ENCODE measurements at regions not wholly inside any gene's neighbourhood (a gene's known extent, or its start where the extent isn't known, plus 50 kb on each side); places are given as distances from the start of the nearest gene placed in this dataset.

GRCh38 chr5:104599726-104600125 lies 1037.1 kb upstream of the NUDT12 start:
- TF ChIP-seq FOXK2 (IDR thresholded peaks at IDR 0.05) (no peak), HDGF (IDR thresholded peaks at IDR 0.05; ENCODE audit: borderline replicate concordance) (no peak), ZNF384 (IDR thresholded peaks at IDR 0.05) (no peak), ELF4 (IDR thresholded peaks at IDR 0.05) (no peak), FOXA1 (IDR thresholded peaks at IDR 0.05) (no peak), SUZ12 (IDR thresholded peaks at IDR 0.05) (no peak), CTBP1 (IDR thresholded peaks at IDR 0.05; ENCODE audit: borderline replicate concordance) (no peak), PKNOX1 (IDR thresholded peaks at IDR 0.05) (no peak), L3MBTL2 (conservative IDR thresholded peaks at IDR 0.05) (no peak), NFRKB (IDR thresholded peaks at IDR 0.05) (no peak), ARNT (IDR thresholded peaks at IDR 0.05) (no peak), SP1 (IDR thresholded peaks at IDR 0.05) (no peak), TARDBP (IDR thresholded peaks at IDR 0.05) (no peak), BHLHE40 (IDR thresholded peaks at IDR 0.05; ENCODE audit: borderline replicate concordance) (no peak), FOXM1 (IDR thresholded peaks at IDR 0.05; ENCODE audit: borderline replicate concordance) (no peak), LEF1 (IDR thresholded peaks at IDR 0.05; ENCODE audit: borderline replicate concordance) (no peak)
- ChIA-PET CTCF (no interaction called here), POLR2A (no interaction called here)
- no peak for DNase-seq (ENCODE audit: extremely low spot score)

- ChIA-PET CTCF (no interaction called here), POLR2A (no interaction called here)
- no peak for TF ChIP-seq FOXA1 (IDR thresholded peaks at IDR 0.05)
- no peak for TF ChIP-seq BHLHE40 (IDR thresholded peaks at IDR 0.05; ENCODE audit: borderline replicate concordance)
- TF ChIP-seq L3MBTL2 (conservative IDR thresholded peaks at IDR 0.05), result no peak
- no peak for TF ChIP-seq SUZ12 (IDR thresholded peaks at IDR 0.05)
- no peak for TF ChIP-seq TARDBP (IDR thresholded peaks at IDR 0.05)
- no peak for TF ChIP-seq ARNT (IDR thresholded peaks at IDR 0.05)
- TF ChIP-seq NFRKB (IDR thresholded peaks at IDR 0.05), result no peak
- TF ChIP-seq ZNF384 (IDR thresholded peaks at IDR 0.05), result no peak
- no peak for TF ChIP-seq FOXK2 (IDR thresholded peaks at IDR 0.05)
- DNase-seq (ENCODE audit: extremely low spot score), result no peak
Measured at GRCh38 chr5:104598285-104598684, 1035.7 kb upstream of the NUDT12 start.

- CTCF ChIA-PET, result no interaction called here
Measured at GRCh38 chr5:104594850-104595249, 1032.3 kb upstream of the NUDT12 start.

GRCh38 chr5:104576677-104577076 lies 1014.1 kb upstream of the NUDT12 start:
- DNase-seq (ENCODE audit: extremely low spot score), result no peak
- POLR2A ChIA-PET, result no interaction called here
- no peak for TF ChIP-seq L3MBTL2 (conservative IDR thresholded peaks at IDR 0.05)
- no peak for TF ChIP-seq HDGF (IDR thresholded peaks at IDR 0.05; ENCODE audit: borderline replicate concordance)
- TF ChIP-seq ELF4 (IDR thresholded peaks at IDR 0.05), result no peak
- no peak for TF ChIP-seq BHLHE40 (IDR thresholded peaks at IDR 0.05; ENCODE audit: borderline replicate concordance)
- TF ChIP-seq SP1 (IDR thresholded peaks at IDR 0.05), result no peak
- no peak for TF ChIP-seq LEF1 (IDR thresholded peaks at IDR 0.05; ENCODE audit: borderline replicate concordance)
- no peak for TF ChIP-seq SUZ12 (IDR thresholded peaks at IDR 0.05)
- TF ChIP-seq FOXA1 (IDR thresholded peaks at IDR 0.05), result no peak
- TF ChIP-seq ZNF384 (IDR thresholded peaks at IDR 0.05), result no peak
- TF ChIP-seq ARNT (IDR thresholded peaks at IDR 0.05), result no peak
- no peak for TF ChIP-seq FOXK2 (IDR thresholded peaks at IDR 0.05)
- no peak for TF ChIP-seq NFRKB (IDR thresholded peaks at IDR 0.05)
- TF ChIP-seq PKNOX1 (IDR thresholded peaks at IDR 0.05), result no peak
- TF ChIP-seq CTBP1 (IDR thresholded peaks at IDR 0.05; ENCODE audit: borderline replicate concordance), result no peak
- CTCF ChIA-PET, result no interaction called here

More at GRCh38 chr5:104594850-104595249, 1032.3 kb upstream of the NUDT12 start:
- TF ChIP-seq BHLHE40 (IDR thresholded peaks at IDR 0.05; ENCODE audit: borderline replicate concordance), result no peak
- TF ChIP-seq L3MBTL2 (conservative IDR thresholded peaks at IDR 0.05), result no peak
- TF ChIP-seq SUZ12 (IDR thresholded peaks at IDR 0.05), result no peak
- no peak for TF ChIP-seq FOXM1 (IDR thresholded peaks at IDR 0.05; ENCODE audit: borderline replicate concordance)
- TF ChIP-seq TARDBP (IDR thresholded peaks at IDR 0.05), result no peak
- TF ChIP-seq SP1 (IDR thresholded peaks at IDR 0.05), result no peak
- TF ChIP-seq CTBP1 (IDR thresholded peaks at IDR 0.05; ENCODE audit: borderline replicate concordance), result no peak
- TF ChIP-seq ARNT (IDR thresholded peaks at IDR 0.05), result no peak
- no peak for TF ChIP-seq LEF1 (IDR thresholded peaks at IDR 0.05; ENCODE audit: borderline replicate concordance)
- TF ChIP-seq ELF4 (IDR thresholded peaks at IDR 0.05), result no peak
- TF ChIP-seq PKNOX1 (IDR thresholded peaks at IDR 0.05), result no peak
- DNase-seq (ENCODE audit: extremely low spot score), result no peak
- POLR2A ChIA-PET, result no interaction called here

- TF ChIP-seq BHLHE40 (IDR thresholded peaks at IDR 0.05; ENCODE audit: borderline replicate concordance) (no peak), NFRKB (IDR thresholded peaks at IDR 0.05) (no peak), SUZ12 (IDR thresholded peaks at IDR 0.05) (no peak), PKNOX1 (IDR thresholded peaks at IDR 0.05) (no peak), LEF1 (IDR thresholded peaks at IDR 0.05; ENCODE audit: borderline replicate concordance) (no peak), ARNT (IDR thresholded peaks at IDR 0.05) (no peak), ELF4 (IDR thresholded peaks at IDR 0.05) (no peak), SP1 (IDR thresholded peaks at IDR 0.05) (no peak), L3MBTL2 (conservative IDR thresholded peaks at IDR 0.05) (no peak), HDGF (IDR thresholded peaks at IDR 0.05; ENCODE audit: borderline replicate concordance) (no peak)
- CTCF ChIA-PET, result no interaction called here
- POLR2A ChIA-PET, result no interaction called here
- DNase-seq (ENCODE audit: extremely low spot score), result no peak
Measured at GRCh38 chr5:104573949-104574709, 1011.5 kb upstream of the NUDT12 start.

Data from HEK293T (cell line).